ENCODE measurements at regions not wholly inside any gene's neighbourhood (a gene's known extent, or its start where the extent isn't known, plus 50 kb on each side); places are given as distances from the start of the nearest gene placed in this dataset.

GRCh38 chr13:44273216-44273615 is 100.4 kb upstream of the SERP2 start:
- TF ChIP-seq EZH2phosphoT487 (IDR thresholded peaks at IDR 0.05; ENCODE audit: insufficient read depth, low read depth): no peak
- no peak for TF ChIP-seq EZH2 (IDR thresholded peaks at IDR 0.05; ENCODE audit: insufficient read depth, poor library complexity, severe bottlenecking)

All from GM23248 (cell line).